OCI-LY7 (cell line): ENCODE measurements at regions not wholly inside any gene's neighbourhood (a gene's known extent, or its start where the extent isn't known, plus 50 kb on each side); places are given as distances from the start of the nearest gene placed in this dataset.

Source experiments
- BruUV-seq: library from RNA; stranded (reverse); fragments of 400-500 nt; replicated peaks from 2 replicates; lab custom pipeline; 2021; lab: Mats Ljungman, UMichigan
- CTCF ChIA-PET: fragments of 300-600 bp; sonication (Branson Sonifier 250); formaldehyde crosslinking; loops from one replicate; lab custom pipeline; 2022; ENCODE audit warnings: antibody characterized with exemption; ENCODE audit not compliant: unreplicated experiment; lab: Charles Lee
- POLR2A ChIA-PET: fragments of 300-600 bp; sonication (Branson Sonifier 250); formaldehyde crosslinking; loops from one replicate; lab custom pipeline; 2022; ENCODE audit warnings: antibody characterized with exemption; lab: Charles Lee
- DNase-seq: peaks from one replicate; pipeline ENCODE4 v3.0.0-alpha.2; 2015; ENCODE audit warnings: low spot score
- H2AFZ ChIP-seq: fragments of 200-600 bp; sonication (generic), shearing (Covaris generic); 2 replicates; pipeline ENCODE4 v1.6.1; 2014; ENCODE audit warnings: mild to moderate bottlenecking, antibody characterized with exemption, low read length, moderate library complexity
- H3K27ac ChIP-seq: fragments of 200-600 bp; sonication (generic); 2 replicates; pipeline ENCODE4 v1.5.1; 2014; ENCODE audit warnings: mixed run types, low read depth, mild to moderate bottlenecking, moderate library complexity, low read length, inconsistent platforms; ENCODE audit not compliant: poor library complexity, severe bottlenecking
- H3K36me3 ChIP-seq: fragments of 200-600 bp; sonication (generic); 2 replicates; pipeline ENCODE4 v1.6.1; 2014; ENCODE audit warnings: mild to moderate bottlenecking, antibody characterized with exemption, low read length, moderate library complexity, mixed read lengths; ENCODE audit not compliant: insufficient read depth
- H3K4me1 ChIP-seq: fragments of 200-600 bp; sonication (generic); 2 replicates; pipeline ENCODE4 v1.5.1; 2014; ENCODE audit warnings: mild to moderate bottlenecking, low read length; ENCODE audit not compliant: insufficient read depth, poor library complexity, severe bottlenecking
- H3K4me2 ChIP-seq: fragments of 200-600 bp; sonication (generic); 2 replicates; pipeline ENCODE4 v1.6.1; 2014; ENCODE audit warnings: mild to moderate bottlenecking, low read length
- H3K4me3 ChIP-seq: fragments of 200-600 bp; sonication (generic); 2 replicates; pipeline ENCODE4 v1.5.1; 2014; ENCODE audit warnings: mild to moderate bottlenecking, low read depth, low read length; ENCODE audit not compliant: poor library complexity, severe bottlenecking
- H3K79me2 ChIP-seq: fragments of 200-600 bp; sonication (generic); 2 replicates; pipeline ENCODE4 v1.6.1; 2016; ENCODE audit warnings: low read depth, mild to moderate bottlenecking, low read length, moderate library complexity, mixed read lengths; ENCODE audit not compliant: insufficient read depth
- H3K9me2 ChIP-seq: fragments of 200-600 bp; sonication (generic); 2 replicates; pipeline ENCODE4 v1.6.1; 2016; ENCODE audit warnings: mild to moderate bottlenecking, low read length, mixed read lengths; ENCODE audit not compliant: insufficient read depth
- H3K9me3 ChIP-seq: fragments of 200-600 bp; sonication (generic); 2 replicates; pipeline ENCODE4 v1.6.1; 2014; ENCODE audit warnings: mild to moderate bottlenecking, mixed run types, low read length, mixed read lengths
- H4K20me1 ChIP-seq: fragments of 200-600 bp; sonication (generic); 2 replicates; pipeline ENCODE4 v1.6.1; 2014; ENCODE audit warnings: mild to moderate bottlenecking, antibody characterized with exemption, low read length, moderate library complexity, mixed read lengths; ENCODE audit not compliant: insufficient read depth
- CTCF ChIP-seq: fragments of 200-600 bp; sonication (generic); conservative IDR thresholded peaks from 2 replicates; pipeline ENCODE4 v1.5.1; 2014; ENCODE audit warnings: mild to moderate bottlenecking, antibody characterized with exemption, low read length, moderate library complexity, mixed read lengths
- EZH2phosphoT487 ChIP-seq: fragments of 200-600 bp; sonication (generic); IDR thresholded peaks from 2 replicates; pipeline ENCODE4 v1.6.1; 2018; ENCODE audit warnings: low read depth, borderline replicate concordance, mild to moderate bottlenecking, mixed run types, antibody characterized with exemption, low read length, moderate library complexity, mixed read lengths
- intact Hi-C: fragments of 100-400 bp; cut with micrococcal nuclease; formaldehyde crosslinking; loops from one replicate; pipeline ENCODE4 v1.10.0; 2022; ENCODE audit not compliant: unreplicated experiment

GRCh38 chr3:36058404-36059030 lies 321.8 kb upstream of the STAC start:
- CTCF ChIA-PET = no interaction called here
- no peaks in the 10 kb centered on the region for H3K79me2 ChIP-seq
- BruUV-seq = no TSS peak

GRCh38 chr3:36060950-36061349 lies 319.4 kb upstream of the STAC start:
- Histone ChIP-seq H3K9me2 (no peaks in the 10 kb centered on the region), H3K36me3 (no peaks in the 10 kb centered on the region), H3K27ac (no peak overlapping the region), H3K9me3 (no peaks in the 10 kb centered on the region), H2AFZ (no peak overlapping the region), H3K4me1 (no peaks in the 10 kb centered on the region), H3K79me2 (no peaks in the 10 kb centered on the region), H3K4me2 (no peak overlapping the region), H4K20me1 (no peaks in the 10 kb centered on the region), H3K4me3 (no peak overlapping the region)
- ChIA-PET CTCF (interaction anchor here (0.5 kb wide), 1 partner anchor 98 kb away, joined by 4 read pairs; no protein-coding TSS in a partner anchor), POLR2A (no interaction called here)
- DNase-seq = no peak
- no TSS peak for BruUV-seq
- TF ChIP-seq CTCF (no peak), EZH2phosphoT487 (no peak)
- intact Hi-C loops = no loop called here

More at GRCh38 chr3:36058404-36059030, 321.8 kb upstream of the STAC start:
- Histone ChIP-seq H3K9me2 (no peaks in the 10 kb centered on the region), H3K4me1 (no peaks in the 10 kb centered on the region), H3K4me3 (no peak overlapping the region), H3K9me3 (no peaks in the 10 kb centered on the region), H2AFZ (no peak overlapping the region), H4K20me1 (no peaks in the 10 kb centered on the region), H3K36me3 (no peaks in the 10 kb centered on the region), H3K27ac (no peak overlapping the region), H3K4me2 (no peak overlapping the region)
- TF ChIP-seq CTCF (no peak), EZH2phosphoT487 (no peak)
- no peak for DNase-seq
- POLR2A ChIA-PET = no interaction called here
- intact Hi-C loops = no loop called here

- TF ChIP-seq CTCF (no peak), EZH2phosphoT487 (no peak)
- POLR2A ChIA-PET = no interaction called here
- no peak for DNase-seq
- H3K36me3 ChIP-seq = no peaks in the 10 kb centered on the region
- no peak overlapping the region for H2AFZ ChIP-seq
- no peaks in the 10 kb centered on the region for H4K20me1 ChIP-seq
- no peaks in the 10 kb centered on the region for H3K9me2 ChIP-seq
- H3K4me2 ChIP-seq = no peak overlapping the region
- no TSS peak for BruUV-seq
- H3K79me2 ChIP-seq = no peaks in the 10 kb centered on the region
- intact Hi-C loops = no loop called here
- no peaks in the 10 kb centered on the region for H3K9me3 ChIP-seq
- H3K27ac ChIP-seq = no peak overlapping the region
- H3K4me1 ChIP-seq = no peaks in the 10 kb centered on the region
- CTCF ChIA-PET = no interaction called here
- H3K4me3 ChIP-seq = no peak overlapping the region
Observed at GRCh38 chr3:36063992-36064391, 316.3 kb upstream of the STAC start.
